Breast epithelium (tissue), 3 donors: ENCODE measurements at regions not wholly inside any gene's neighbourhood (a gene's known extent, or its start where the extent isn't known, plus 50 kb on each side); places are given as distances from the start of the nearest gene placed in this dataset.

Experiments used
- CTCF ChIP-seq, 3 donors: fragments of 450-650 bp; IDR thresholded peaks; one replicate each; pipeline ENCODE4 v1.5.1; 2016 to 2017; ENCODE audit warnings: antibody characterized with exemption in 3 of 3, mild to moderate bottlenecking in 3 of 3, moderate library complexity in 3 of 3
- POLR2A ChIP-seq: fragments of 450-650 bp; IDR thresholded peaks from one replicate; pipeline ENCODE4 v1.6.1; 2016; ENCODE audit warnings: antibody characterized with exemption, mild to moderate bottlenecking, moderate library complexity

- no peak for TF ChIP-seq CTCF (IDR thresholded peaks at IDR 0.05)
- no peak for TF ChIP-seq POLR2A
Measured at GRCh38 chr12:107624493-107624892, 61.1 kb upstream of the PWP1 start.
